Dedifferentiated amniotic fluid mesenchymal stem cell (primary cell): ENCODE measurements at regions not wholly inside any gene's neighbourhood (a gene's known extent, or its start where the extent isn't known, plus 50 kb on each side); places are given as distances from the start of the nearest gene placed in this dataset.

Experiments used
- DNase-seq: peaks from one replicate; pipeline ENCODE4 v3.0.0-alpha.2; 2016; ENCODE audit errors: extremely low spot score

DNA sequence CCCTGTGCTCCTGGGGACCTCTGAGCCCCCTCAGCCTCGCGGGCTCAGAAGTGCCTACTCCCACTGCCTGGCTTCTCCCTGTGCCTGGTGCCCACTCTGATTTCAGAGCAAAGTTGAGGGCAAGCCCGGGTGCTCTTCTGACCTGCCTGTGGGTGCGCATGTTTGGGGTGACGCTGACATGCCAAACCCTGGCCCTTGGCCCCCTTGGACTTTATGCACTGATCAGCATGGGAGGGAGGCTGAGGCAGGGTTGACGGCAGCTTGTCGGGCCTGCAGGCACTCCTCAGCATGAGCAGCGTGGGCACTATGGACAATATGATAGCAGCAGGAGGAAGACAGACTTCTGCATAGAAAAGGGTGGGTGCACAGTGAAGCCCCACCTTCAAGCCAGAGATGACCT, 279.3 kb upstream of the KLF12 start:
- DNase-seq, result no peak

DNA sequence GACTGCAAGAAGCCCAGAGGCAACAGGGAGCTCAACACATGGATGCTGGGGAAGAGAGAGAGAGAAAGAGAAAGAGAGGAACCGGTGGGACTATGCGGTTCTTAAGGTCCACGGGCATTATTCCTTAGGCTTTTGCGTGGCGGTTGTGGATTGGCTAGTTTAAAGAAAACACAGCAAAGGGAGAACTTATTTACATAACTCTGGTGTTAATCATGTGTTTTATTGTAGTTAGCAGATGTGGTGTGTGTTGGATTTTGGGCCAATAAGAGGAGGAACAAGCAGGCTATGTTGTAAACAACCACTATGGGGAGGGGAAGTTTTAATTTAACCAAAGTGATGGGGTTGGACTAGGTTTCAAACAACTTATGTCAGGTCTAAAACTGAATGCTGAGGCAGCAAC, 275.3 kb upstream of the KLF12 start:
- no peak for DNase-seq

DNA sequence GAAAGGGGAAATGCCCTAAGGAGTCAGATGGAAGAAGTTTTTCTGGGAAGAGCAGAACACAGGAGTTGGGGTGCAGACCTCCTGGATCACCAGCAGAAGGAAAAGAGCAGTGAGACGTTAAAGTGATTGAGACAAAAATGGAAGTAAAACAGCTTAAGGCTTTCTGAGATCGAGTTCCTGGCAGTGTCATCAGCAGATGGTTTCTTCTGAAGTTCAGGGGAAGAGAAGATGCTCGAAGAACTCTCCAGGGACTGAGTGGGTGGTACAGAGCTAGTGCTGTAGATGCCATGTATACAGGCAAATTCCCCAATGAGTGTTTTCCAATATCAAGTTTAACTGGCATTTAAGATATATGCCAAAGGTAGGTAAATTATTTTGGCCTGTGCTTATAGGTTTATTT, 272.2 kb upstream of the KLF12 start:
- no peak for DNase-seq

DNA sequence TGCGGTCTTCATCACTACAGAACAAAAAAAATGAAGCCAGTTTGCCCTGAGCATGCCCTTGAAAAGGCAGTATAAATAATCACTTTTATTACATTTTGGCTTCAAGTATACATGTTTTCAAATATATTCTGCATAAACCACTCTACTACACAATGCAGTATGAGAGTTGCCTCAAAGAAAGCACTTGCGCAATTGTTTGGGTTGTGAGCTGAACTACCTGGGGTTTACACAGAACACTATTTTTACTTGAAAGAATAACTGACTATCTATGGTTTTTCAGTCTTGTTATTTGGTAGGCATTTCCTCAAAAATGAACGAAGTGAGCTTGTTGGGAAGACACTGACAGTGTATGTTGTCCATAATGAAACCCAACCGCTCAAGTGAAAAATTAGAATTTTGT, 264.4 kb upstream of the KLF12 start:
- no peak for DNase-seq

DNA sequence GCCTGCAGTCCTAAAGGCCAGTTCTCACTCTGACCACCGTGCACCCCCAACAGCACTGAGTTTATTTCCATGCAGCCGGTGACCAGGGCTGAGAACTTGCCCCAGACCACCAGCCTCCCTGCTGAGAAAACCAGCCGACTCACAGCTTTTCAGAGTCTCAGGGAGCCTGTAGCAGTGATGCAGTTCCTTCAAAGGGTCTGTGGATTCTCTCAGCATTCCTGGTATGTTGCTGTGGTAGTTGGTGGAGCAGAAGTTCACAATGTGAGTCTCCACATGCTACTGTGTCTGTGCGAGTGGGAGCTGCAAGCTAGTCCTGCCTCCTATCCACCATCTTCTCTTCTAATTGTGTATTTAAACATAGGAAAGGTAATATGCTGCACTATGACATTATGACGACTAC, 254.9 kb upstream of the KLF12 start:
- no peak for DNase-seq

DNA sequence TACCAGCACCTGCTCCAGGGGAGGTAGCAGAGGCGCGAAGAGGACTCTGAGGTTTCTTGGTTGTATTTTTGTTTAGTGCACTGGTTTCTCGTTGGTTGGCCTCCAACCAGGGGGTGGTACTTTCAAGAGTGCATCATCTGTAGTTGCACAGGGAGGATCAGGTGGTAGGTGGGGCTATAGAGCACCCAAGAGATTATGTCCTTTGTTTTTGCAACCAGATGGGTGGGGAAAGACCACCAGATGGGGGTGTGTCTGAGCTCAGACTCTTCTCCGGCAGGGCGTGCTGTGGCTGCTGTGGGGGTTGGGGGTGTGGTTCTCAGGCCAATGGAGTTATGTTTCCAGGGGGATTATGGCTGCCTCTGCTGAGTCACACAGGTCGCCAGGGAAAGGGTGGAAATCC, 254.4 kb upstream of the KLF12 start:
- no peak for DNase-seq

DNA sequence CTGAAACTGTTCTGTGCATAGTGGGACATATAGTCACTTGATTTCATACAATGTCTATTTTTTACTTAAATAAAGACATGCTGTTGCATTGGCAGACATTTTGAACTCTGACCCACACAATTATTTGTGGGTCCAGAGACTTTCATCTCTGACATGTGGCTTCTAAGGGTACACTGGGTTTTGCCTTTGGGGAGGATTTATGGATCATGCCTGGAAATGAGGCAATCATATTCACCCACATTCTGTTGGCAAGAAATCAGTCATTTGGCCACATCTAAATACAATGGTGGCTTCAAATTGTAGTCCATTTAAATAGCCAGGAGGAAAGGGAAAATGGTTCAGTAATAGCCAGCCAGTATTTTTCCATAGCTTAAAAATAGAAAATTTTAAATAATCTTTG, 238.3 kb upstream of the KLF12 start:
- no peak for DNase-seq

DNA sequence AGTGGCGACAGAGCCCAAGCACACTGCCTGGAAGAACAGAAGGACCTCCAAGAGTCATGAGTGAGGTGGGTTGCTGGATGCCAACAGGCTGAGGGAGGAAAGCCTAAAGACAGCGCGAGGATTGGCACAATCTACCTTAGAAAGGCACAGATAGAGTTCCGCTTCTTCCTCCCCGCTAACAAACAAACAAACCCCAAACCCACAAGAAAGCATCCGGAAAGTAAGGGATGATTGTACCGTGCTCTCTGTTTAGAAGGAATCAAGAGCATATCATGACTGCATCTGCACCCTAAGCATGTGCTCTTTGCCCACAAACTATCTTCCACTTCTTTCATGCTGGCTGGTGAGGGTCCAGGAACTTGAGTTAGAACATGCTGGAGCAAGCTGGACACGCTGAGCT, 233.0 kb upstream of the KLF12 start:
- DNase-seq, result no peak

DNA sequence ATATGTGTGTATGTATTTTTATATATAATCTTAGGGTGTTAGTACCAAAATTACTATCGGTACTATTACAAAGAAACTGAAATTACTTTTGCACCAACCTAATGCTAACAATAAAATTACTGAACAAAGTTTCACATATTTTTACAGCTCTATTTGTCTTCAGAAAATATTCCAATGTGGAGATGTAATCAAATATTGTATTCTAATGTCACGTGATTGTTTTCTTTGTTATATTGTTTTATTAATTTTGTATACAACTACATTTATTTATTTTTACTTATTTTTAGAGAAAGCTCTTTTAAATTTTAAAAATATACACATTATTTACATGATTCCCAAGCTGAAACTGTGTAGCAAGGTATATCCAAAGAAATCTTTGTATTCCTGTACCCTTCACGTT, 227.1 kb upstream of the KLF12 start:
- no peak for DNase-seq

DNA sequence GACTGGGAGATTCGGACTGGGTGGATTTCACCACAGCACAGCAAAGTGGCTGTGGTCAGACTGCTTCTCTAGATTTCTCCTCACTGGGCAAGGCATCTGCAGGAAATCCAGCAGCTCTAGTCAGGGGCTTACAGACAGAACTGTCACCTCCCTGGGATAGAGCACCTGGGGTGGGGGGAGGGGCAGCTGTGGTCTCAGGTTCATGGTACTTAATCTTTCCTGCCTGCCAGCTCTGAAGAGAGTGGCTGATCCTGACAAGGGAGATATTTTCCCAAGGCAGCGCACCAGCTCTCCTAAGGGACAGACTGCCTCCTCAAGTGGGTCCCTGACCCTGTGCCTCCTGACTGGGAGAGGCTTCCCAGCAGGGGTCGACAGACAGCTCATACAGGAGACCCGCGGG, 212.8 kb upstream of the KLF12 start:
- no peak for DNase-seq

DNA sequence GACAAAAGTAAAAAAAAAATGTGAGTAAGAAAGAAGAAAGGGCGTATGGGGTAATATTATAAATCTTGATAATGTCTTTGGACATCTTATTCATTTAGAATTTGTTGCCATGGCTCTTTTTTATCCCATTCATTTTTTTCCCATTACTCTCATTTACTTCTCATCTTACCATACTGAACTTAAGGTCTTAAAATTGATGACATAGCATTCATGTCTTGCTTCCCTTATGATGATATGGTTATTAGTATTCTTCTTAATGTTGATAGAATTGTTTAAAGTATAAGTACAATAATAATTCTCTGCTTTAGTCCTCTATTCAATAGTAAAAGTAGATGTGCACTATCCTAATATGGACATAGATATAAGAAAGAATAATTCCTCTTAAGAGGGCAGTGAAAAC, 204.1 kb upstream of the KLF12 start:
- DNase-seq, result no peak

DNA sequence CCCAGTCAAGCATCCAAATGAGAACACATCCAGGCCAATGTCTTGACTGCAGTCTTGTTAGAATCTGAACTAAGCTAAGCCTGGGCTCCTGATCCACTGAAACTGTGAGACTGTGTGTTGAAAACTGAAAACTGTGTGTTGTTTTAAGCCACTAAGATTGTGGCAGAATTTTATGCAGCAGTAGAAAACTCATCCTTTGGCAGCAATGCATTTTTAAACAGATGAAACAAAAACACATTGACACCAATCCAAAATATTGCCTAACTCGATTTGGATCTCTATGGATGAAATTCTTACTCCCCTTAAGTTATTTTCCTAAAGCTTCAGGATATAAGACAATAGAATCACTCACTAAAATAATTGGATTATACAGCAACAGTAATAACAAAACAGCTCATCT, 202.3 kb upstream of the KLF12 start:
- no peak for DNase-seq

DNA sequence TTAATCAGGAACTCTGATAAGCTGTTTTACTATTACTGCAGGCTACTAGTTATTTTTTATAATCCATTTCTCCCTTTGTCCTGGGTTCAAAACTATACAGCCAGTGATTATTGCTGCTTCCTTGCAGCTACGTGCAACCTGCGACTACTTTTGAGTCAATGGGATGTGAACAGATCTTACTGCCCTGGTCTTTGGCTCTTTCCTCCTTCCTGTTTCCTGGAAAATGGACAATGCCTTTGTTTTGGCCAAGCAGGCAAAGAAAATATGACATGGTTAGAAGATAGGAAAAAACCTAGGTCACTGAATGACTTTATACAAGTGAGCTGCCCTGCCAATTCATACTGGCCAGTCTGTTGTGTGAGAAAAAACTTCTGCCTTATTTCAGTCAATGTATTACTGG, 201.2 kb upstream of the KLF12 start:
- no peak for DNase-seq

DNA sequence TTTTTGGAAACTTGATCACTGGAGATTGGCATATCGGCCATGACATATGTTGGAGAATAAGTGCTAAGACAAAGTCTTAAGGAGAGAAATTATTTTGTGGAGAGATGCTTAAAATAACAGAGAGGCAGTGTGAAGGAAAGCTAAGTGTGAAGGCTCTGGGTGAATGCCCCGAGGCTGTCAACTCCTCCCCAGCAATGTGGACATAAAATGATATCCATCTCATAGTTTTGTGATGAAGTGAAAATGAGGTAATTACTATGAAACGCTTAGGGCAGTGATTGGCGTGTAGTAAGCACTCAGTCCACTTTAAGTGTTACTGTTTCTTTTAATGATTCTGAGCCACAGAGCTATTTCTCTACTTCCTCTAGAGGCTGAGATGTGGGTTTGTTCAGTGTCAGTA, 195.8 kb upstream of the KLF12 start:
- DNase-seq, result no peak

DNA sequence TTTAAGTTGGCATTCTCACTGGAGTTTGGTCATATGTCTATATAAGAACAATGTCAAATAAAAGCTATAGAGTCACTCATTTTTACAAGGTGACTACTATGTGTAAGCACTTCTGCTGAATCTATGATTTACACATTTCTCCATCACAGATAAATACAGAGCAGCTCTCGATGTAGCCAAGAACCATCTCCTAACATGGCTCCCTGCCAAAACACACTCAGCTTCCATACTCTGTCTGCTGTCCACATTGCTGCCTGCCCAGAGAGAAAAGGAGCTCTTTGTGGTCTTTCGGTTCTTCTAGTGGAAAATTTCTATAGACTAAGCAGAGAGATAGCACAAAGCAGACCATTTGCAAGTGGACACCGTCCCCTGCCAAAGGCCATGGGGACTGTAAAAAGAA, 190.9 kb upstream of the KLF12 start:
- peak; percentile 65 for DNase-seq

DNA sequence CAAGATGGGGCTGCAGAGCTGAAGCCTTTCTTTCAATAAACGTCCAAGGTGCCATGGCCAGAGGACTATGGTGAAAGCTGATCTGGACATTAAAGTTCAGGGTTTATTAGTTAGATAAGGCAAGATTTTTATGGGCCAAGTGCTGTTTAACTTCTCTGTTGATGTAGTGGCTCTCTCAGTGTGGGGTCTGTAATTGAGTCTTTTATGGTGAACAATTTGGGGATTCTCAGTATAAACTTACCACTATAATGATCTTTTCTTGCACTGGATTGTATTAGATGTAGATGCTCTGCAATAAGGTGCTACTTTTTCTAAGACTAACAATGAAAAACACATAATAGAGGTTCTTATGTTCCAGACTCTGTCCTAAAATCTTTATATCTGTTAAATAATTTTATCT, 190.1 kb upstream of the KLF12 start:
- DNase-seq, result no peak

DNA sequence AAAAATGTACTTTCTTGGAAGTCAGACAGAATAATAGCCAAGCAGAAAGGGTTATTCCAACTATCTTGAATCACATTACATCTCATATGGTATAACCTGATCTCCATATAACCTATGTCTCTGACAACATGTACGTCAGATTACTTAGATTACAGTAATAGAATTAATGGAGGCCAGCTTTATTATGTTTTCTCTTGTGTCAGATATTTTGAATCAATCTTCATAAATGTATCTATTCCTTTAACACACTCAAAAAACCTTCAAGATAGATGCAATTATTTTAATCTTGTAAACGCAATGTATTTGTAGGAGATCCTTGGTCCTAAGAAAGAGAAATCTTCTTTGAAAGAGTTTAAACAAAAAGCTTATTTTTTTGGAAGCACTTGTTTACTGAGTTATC, 188.4 kb upstream of the KLF12 start:
- no peak for DNase-seq

DNA sequence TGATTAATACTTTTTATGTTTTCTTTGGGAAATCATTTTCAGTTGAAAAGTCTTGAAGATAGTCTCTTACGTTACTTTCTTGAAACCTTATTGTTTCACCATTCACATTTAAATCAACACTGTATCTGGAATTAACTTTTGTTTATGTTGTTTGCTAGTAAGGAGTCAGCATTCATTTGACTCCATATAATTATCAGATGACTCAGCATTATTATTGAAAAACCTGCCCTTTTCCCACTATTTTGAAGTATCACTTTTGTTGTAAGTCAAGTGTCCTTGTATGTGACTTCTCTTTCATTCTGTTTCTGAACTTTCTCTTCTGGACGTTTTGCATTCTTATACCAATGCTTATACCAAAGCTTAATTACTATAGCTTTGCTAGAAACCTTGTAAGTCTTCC, 186.1 kb upstream of the KLF12 start:
- no peak for DNase-seq

DNA sequence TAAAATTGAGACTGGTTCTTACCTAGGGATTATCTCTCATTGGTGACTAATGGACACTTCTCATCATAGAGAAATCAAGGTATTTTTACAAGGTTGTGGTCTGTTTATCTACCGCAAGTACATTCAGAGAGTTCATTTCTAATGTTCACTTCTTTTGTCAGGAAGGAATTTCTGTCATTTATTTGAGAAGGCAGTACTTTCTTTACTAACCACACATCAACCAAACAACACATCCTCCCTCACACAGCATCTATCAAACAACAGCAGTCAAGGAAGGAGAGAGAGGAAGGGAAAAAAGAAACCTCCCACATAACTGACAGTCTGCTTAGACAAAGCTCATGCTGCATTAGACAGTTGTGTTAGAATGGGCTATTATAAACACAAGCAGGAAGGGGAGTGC, 182.3 kb upstream of the KLF12 start:
- no peak for DNase-seq

DNA sequence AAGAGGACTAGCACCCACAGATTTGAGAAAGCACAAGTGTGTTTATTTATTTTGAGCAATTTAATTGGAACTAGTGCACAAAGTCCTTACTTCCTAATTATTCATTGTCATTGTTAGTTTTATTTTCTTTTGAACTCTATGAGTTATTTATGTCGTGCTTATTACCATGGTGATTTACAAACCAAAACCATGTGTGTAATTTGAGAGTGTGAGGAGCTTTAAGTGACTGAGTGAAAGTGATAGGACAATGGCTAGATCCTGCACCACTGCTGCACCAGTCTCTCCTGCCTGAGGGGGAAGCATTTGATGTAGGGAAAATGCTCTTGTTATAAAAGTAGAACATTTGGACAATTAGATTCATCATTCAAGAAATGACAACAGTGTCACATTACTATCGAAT, 172.3 kb upstream of the KLF12 start:
- peak; percentile 47 for DNase-seq

DNA sequence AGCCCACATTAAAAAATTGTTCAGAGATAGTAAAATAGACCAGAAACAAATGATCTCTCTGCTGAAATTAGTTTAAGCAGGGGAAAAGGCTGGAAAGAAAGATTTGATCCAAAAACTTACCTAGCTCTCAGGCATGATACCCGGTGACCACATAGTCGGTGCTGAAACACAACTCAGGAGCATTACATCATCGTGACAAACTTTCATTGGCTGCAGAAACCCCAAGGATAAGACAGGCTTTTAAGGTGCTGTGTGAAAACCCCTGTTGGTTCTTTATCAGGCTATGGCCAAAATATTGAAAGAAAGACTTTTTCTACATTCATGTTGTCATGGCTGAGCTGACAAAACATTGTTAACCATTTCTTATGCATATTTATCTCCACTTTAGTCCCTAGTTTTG, 171.7 kb upstream of the KLF12 start:
- DNase-seq, result no peak

DNA sequence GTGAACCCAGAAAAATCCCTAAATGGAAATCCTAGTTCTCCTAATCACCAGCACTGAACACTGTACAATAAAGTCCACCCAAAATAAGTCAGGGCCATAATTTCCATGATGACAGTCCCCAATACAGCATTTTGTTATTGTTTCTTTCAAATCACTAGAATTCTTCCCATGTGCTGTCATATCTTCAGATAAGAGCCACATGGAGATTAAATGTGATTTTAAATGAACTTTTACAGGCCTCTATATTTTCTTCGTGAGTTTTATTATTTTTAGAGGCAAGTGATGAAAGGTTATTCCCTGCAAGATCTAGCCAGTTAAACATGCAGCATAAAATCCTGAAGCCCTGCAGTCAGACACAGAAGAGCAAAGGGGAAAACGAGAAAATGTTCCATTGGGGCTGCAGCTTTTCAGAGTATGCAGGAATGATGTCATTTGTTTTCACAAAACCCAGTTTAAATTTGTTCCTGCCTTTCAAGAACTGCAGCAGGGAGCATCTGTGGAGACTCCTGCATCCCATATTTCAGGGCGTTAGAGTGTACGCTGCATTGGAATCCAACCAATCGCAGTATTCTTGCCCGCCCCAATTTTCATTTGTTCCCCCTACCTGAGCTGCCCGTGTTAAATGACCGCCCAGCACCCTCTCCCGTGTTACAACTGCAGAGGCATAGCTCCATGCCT, 167.2 kb upstream of the KLF12 start:
- no peak for DNase-seq

DNA sequence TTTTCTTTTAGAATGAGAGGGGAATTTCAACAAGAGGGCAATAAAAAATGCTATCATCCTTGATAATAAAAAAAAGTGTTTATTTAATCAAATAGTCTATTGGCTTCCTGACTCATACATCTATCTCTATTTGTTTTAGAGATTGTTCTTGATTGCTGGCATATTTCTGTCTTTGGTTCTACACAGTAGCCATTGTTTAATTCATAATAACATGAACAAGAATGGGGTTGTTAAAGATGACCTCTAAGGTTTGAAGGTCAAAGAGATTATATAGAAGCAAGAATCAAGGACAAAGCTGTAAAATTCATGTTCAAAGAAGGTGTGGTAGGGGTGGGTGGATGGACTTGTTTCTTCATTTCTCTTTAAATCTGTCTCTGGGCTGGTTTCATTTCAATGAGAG, 166.0 kb upstream of the KLF12 start:
- DNase-seq, result no peak

DNA sequence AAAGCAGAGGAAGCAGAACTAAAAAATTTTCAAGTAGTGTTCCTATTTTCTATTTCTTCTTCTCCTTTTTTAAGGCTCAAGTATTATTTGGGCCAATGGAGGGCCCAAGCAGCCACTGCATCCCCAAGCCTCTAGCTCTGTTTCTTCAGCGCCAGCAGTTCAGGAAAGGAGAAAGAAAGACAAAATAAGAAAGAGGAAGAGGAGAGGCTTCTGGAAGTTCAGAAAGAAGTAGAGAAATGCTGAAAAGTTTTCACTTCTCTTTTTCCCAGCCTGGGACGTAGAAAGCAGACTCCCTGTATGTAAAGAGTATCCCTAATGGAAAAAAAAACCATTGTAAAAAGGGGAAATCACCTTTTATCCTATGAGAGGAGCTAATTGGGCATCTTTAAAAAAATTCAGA, 165.5 kb upstream of the KLF12 start:
- DNase-seq, result no peak

DNA sequence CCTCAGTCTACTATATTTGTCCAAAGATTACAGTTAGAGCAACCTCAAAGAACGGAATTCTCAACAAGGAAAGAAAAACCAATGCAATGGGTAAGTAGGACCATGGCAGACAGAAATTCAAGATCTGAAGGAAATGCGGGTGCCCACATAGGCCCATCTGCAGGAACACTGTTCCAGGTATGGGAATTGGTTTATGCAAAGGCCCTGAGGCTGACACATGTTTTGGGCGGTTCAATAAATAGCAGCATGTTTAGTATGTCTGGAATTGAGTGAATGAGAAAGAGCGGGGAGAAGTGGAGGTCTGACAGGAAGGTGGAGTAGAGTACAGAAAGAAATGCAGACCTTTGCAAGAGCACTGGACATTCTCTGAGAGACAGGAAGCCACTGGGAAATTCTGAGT, 164.7 kb upstream of the KLF12 start:
- no peak for DNase-seq
